ENCODE measurements at regions not wholly inside any gene's neighbourhood (a gene's known extent, or its start where the extent isn't known, plus 50 kb on each side); places are given as distances from the start of the nearest gene placed in this dataset.

GRCh38 chr3:22176911-22177310 is 425.9 kb upstream of the ZNF385D start:
- Mint-ChIP-seq H3K4me1 (ENCODE audit: unreplicated experiment) (no peaks in the 10 kb centered on the region), H3K27me3 (ENCODE audit: unreplicated experiment) (no peaks in the 10 kb centered on the region), H3K4me3 (ENCODE audit: unreplicated experiment) (no peak overlapping the region), H3K9me3 (ENCODE audit: unreplicated experiment) (no peaks in the 10 kb centered on the region), H3K36me3 (ENCODE audit: low read depth, unreplicated experiment) (no peaks in the 10 kb centered on the region), H3K27ac (ENCODE audit: unreplicated experiment) (no peak overlapping the region)
- TF ChIP-seq CTCF (IDR thresholded peaks at IDR 0.05; ENCODE audit: unreplicated experiment): no peak
- no peak for DNase-seq (ENCODE audit: low spot score)

- Mint-ChIP-seq H3K4me1 (ENCODE audit: unreplicated experiment) (no peaks in the 10 kb centered on the region), H3K4me3 (ENCODE audit: unreplicated experiment) (no peak overlapping the region), H3K9me3 (ENCODE audit: unreplicated experiment) (no peaks in the 10 kb centered on the region), H3K36me3 (ENCODE audit: low read depth, unreplicated experiment) (no peaks in the 10 kb centered on the region), H3K27me3 (ENCODE audit: unreplicated experiment) (no peaks in the 10 kb centered on the region), H3K27ac (ENCODE audit: unreplicated experiment) (no peak overlapping the region)
- no peak for TF ChIP-seq CTCF (IDR thresholded peaks at IDR 0.05; ENCODE audit: unreplicated experiment)
- DNase-seq (ENCODE audit: low spot score): no peak
Observed at GRCh38 chr3:22189616-22190015, 438.6 kb upstream of the ZNF385D start.

GRCh38 chr3:22199095-22199494 is 448.1 kb upstream of the ZNF385D start:
- no peaks in the 10 kb centered on the region for H3K36me3 Mint-ChIP-seq (ENCODE audit: low read depth, unreplicated experiment)
- H3K9me3 Mint-ChIP-seq (ENCODE audit: unreplicated experiment): no peaks in the 10 kb centered on the region
- peaks cover 1% of the 10 kb centered on the region for H3K27me3 Mint-ChIP-seq (ENCODE audit: unreplicated experiment)
- peaks cover 3% of the 10 kb centered on the region for H3K4me1 Mint-ChIP-seq (ENCODE audit: unreplicated experiment)
- no peak overlapping the region for H3K27ac Mint-ChIP-seq (ENCODE audit: unreplicated experiment)
- no peak for TF ChIP-seq CTCF (IDR thresholded peaks at IDR 0.05; ENCODE audit: unreplicated experiment)
- DNase-seq (ENCODE audit: low spot score): no peak
- no peak overlapping the region for H3K4me3 Mint-ChIP-seq (ENCODE audit: unreplicated experiment)

GRCh38 chr3:22208844-22209243 is 457.8 kb upstream of the ZNF385D start:
- no peak for DNase-seq (ENCODE audit: low spot score)
- no peaks in the 10 kb centered on the region for H3K36me3 Mint-ChIP-seq (ENCODE audit: low read depth, unreplicated experiment)
- H3K27ac Mint-ChIP-seq (ENCODE audit: unreplicated experiment): no peak overlapping the region
- no peak for TF ChIP-seq CTCF (IDR thresholded peaks at IDR 0.05; ENCODE audit: unreplicated experiment)
- no peaks in the 10 kb centered on the region for H3K4me1 Mint-ChIP-seq (ENCODE audit: unreplicated experiment)
- H3K27me3 Mint-ChIP-seq (ENCODE audit: unreplicated experiment): no peaks in the 10 kb centered on the region
- H3K4me3 Mint-ChIP-seq (ENCODE audit: unreplicated experiment): no peak overlapping the region
- no peaks in the 10 kb centered on the region for H3K9me3 Mint-ChIP-seq (ENCODE audit: unreplicated experiment)

GRCh38 chr3:22209578-22209977 is 458.6 kb upstream of the ZNF385D start:
- Mint-ChIP-seq H3K4me1 (ENCODE audit: unreplicated experiment) (no peaks in the 10 kb centered on the region), H3K4me3 (ENCODE audit: unreplicated experiment) (no peak overlapping the region), H3K27ac (ENCODE audit: unreplicated experiment) (no peak overlapping the region), H3K9me3 (ENCODE audit: unreplicated experiment) (no peaks in the 10 kb centered on the region), H3K27me3 (ENCODE audit: unreplicated experiment) (no peaks in the 10 kb centered on the region), H3K36me3 (ENCODE audit: low read depth, unreplicated experiment) (no peaks in the 10 kb centered on the region)
- no peak for TF ChIP-seq CTCF (IDR thresholded peaks at IDR 0.05; ENCODE audit: unreplicated experiment)
- no peak for DNase-seq (ENCODE audit: low spot score)

All from endothelial cell (in vitro differentiated cells).